ENCODE measurements at regions not wholly inside any gene's neighbourhood (a gene's known extent, or its start where the extent isn't known, plus 50 kb on each side); places are given as distances from the start of the nearest gene placed in this dataset.

- Histone ChIP-seq H3K36me3 (no peaks in the 10 kb centered on the region), H3K27me3 (peaks cover 0 to 5% (median 0%) of the 10 kb centered on the region in 9 donors), H3K27ac (no peak overlapping the region), H3K9me3 (no peaks in the 10 kb centered on the region), H3K4me1 (no peaks in the 10 kb centered on the region), H3K4me3 (no peak overlapping the region)
- intact Hi-C loops (cut with DNase I): no loop called here
- WGBS, 4 donors: 81 to 83% (median 82%) methylated on average over 7 of the region's 7 CpGs
- ATAC-seq: no peak
- DNase-seq: no peak
- TF ChIP-seq POLR2A (IDR thresholded peaks at IDR 0.05): no peak
- no peak for TF ChIP-seq CTCF (IDR thresholded peaks at IDR 0.05)
Measured at GRCh38 chr3:38984731-38985130, 67.0 kb downstream of the SCN11A start.

- no peak for ATAC-seq
- TF ChIP-seq CTCF (IDR thresholded peaks at IDR 0.05): no peak
- TF ChIP-seq POLR2A (IDR thresholded peaks at IDR 0.05): no peak
- intact Hi-C loops (cut with DNase I): no loop called here
- peaks cover 0 to 5% (median 0%) of the 10 kb centered on the region in 9 donors for H3K27me3 ChIP-seq
- H3K4me1 ChIP-seq: no peaks in the 10 kb centered on the region
- no peak overlapping the region for H3K27ac ChIP-seq
- no peaks in the 10 kb centered on the region for H3K36me3 ChIP-seq
- no peak overlapping the region for H3K4me3 ChIP-seq
- no peak for DNase-seq
- H3K9me3 ChIP-seq: no peaks in the 10 kb centered on the region
Measured at GRCh38 chr3:38984110-38984509, 67.6 kb downstream of the SCN11A start.

- DNase-seq: no peak
- intact Hi-C loops (cut with DNase I): no loop called here
- no peak overlapping the region for H3K27ac ChIP-seq
- H3K4me3 ChIP-seq: no peak overlapping the region
- TF ChIP-seq POLR2A (IDR thresholded peaks at IDR 0.05): no peak
- no peak for TF ChIP-seq CTCF (IDR thresholded peaks at IDR 0.05)
- WGBS, 4 donors: 61 to 80% (median 65%) methylated on average over 2 of the region's 2 CpGs
- no peaks in the 10 kb centered on the region for H3K9me3 ChIP-seq
- no peaks in the 10 kb centered on the region for H3K36me3 ChIP-seq
- H3K4me1 ChIP-seq: no peaks in the 10 kb centered on the region
- H3K27me3 ChIP-seq: peaks cover 0 to 5% (median 0%) of the 10 kb centered on the region in 9 donors
- no peak for ATAC-seq
Measured at GRCh38 chr3:38980938-38981337, 70.8 kb downstream of the SCN11A start.

GRCh38 chr3:38978729-38979128, 73.0 kb downstream of the SCN11A start:
- H3K4me3 ChIP-seq: no peak overlapping the region
- no peak for TF ChIP-seq POLR2A (IDR thresholded peaks at IDR 0.05)
- ATAC-seq (no peak), DNase-seq (no peak)
- no peaks in the 10 kb centered on the region for H3K4me1 ChIP-seq
- intact Hi-C loops (cut with DNase I): no loop called here
- H3K36me3 ChIP-seq: no peaks in the 10 kb centered on the region
- no peaks in the 10 kb centered on the region for H3K9me3 ChIP-seq
- H3K27ac ChIP-seq: no peak overlapping the region
- 67 to 83% (median 81%) methylated on average over 6 of the region's 6 CpGs for WGBS, 4 donors
- H3K27me3 ChIP-seq: peaks cover 0 to 5% (median 0%) of the 10 kb centered on the region in 9 donors

- intact Hi-C loops (cut with DNase I): no loop called here
- Histone ChIP-seq H3K27me3 (no peaks in the 10 kb centered on the region), H3K4me3 (no peak overlapping the region), H3K9me3 (no peaks in the 10 kb centered on the region), H3K36me3 (no peaks in the 10 kb centered on the region), H3K27ac (no peak overlapping the region), H3K4me1 (peaks cover 0 to 6% (median 0%) of the 10 kb centered on the region in 12 donors)
- no peak for DNase-seq
- no peak for ATAC-seq
- TF ChIP-seq POLR2A (IDR thresholded peaks at IDR 0.05) (no peak), CTCF (IDR thresholded peaks at IDR 0.05) (no peak)
- WGBS, 4 donors: 89 to 92% (median 90%) methylated on average over 7 of the region's 7 CpGs
Measured at GRCh38 chr3:38970851-38971638, 80.7 kb downstream of the SCN11A start.

Measured in heart left ventricle (tissue), 16 donors.